ENCODE measurements at regions not wholly inside any gene's neighbourhood (a gene's known extent, or its start where the extent isn't known, plus 50 kb on each side); places are given as distances from the start of the nearest gene placed in this dataset.
"Not testable (repeated sequence)": the region's sequence is repeated elsewhere in the genome, so short reads cannot be mapped to it uniquely, and the experiment has no call there.

DNA sequence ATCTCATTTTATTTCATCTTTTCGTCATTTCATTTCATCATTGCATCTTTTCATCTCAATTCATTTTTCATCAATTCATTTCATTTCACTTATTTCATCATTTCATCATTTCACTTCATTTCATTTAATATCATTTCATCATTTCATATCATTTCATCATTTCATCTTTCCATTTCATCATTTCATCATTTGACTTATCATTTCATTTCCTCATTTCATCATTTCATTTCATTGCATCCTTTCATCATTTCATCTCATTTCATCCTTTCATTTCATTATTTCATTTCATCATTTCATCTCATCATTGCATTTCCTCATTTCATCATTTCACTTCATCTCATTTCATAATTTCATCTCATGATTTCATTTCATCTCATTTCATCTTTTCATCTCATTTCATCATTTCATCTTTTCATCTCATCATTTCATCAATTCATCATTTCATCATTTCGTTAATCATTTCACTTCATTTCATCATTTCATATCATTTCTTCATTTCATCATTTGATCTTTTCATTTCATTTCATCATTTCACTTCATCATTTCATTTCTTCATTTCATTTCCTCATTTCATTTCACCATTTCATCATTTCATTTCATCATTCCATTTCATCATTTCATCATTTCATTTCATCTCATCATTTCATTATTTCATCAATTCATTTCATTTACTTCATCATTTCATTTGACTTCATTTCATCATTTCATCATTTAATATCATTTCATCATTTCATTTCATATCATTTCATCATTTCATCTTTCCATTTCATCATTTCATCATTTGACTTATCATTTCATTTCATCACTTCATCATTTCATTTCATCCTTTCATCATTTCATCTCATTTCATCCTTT, 176.2 kb downstream of the ZNF92 start:
- intact Hi-C loops (cut with DNase I, micrococcal nuclease); CTCF ChIA-PET; H3K4me1 Mint-ChIP-seq; H3K27ac Mint-ChIP-seq; H3K4me3 Mint-ChIP-seq; H3K27me3 Mint-ChIP-seq; H3K9me3 Mint-ChIP-seq (ENCODE audit: low read depth); POLR2A ChIA-PET; DNase-seq; H3K36me3 Mint-ChIP-seq (ENCODE audit: low read depth); ATAC-seq: not testable (repeated sequence)

GRCh38 chr7:65550444-65550809, 176.8 kb downstream of the ZNF92 start:
- DNase-seq; POLR2A ChIA-PET; CTCF ChIA-PET; H3K9me3 Mint-ChIP-seq (ENCODE audit: low read depth); H3K27ac Mint-ChIP-seq; ATAC-seq; H3K4me1 Mint-ChIP-seq; H3K27me3 Mint-ChIP-seq; H3K36me3 Mint-ChIP-seq (ENCODE audit: low read depth); H3K4me3 Mint-ChIP-seq; intact Hi-C loops (cut with DNase I, micrococcal nuclease): not testable (repeated sequence)

DNA sequence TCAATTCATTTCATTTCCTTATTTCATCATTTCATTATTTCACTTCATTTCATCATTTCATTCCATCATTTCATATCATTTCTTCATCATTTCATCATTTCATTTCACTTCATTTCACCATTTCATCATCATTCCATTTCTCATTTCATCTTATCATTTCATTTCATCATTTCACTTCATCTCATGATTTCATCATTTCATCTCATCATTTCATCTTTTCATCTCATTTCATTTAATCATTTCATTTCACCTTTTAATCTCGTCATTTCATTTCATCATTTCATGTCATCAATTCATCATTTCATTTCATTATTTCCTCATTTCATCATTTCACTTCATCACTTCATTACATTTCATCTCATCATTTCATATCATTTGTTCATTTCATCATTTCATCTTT, 177.4 kb downstream of the ZNF92 start:
- H3K36me3 Mint-ChIP-seq (ENCODE audit: low read depth); H3K4me1 Mint-ChIP-seq; ATAC-seq; H3K9me3 Mint-ChIP-seq (ENCODE audit: low read depth); H3K27me3 Mint-ChIP-seq; POLR2A ChIA-PET; intact Hi-C loops (cut with DNase I, micrococcal nuclease); DNase-seq; CTCF ChIA-PET: not testable (repeated sequence)
- peak overlapping the region; percentile 68 for H3K27ac Mint-ChIP-seq
- H3K4me3 Mint-ChIP-seq: peak overlapping the region; percentile 39

GRCh38 chr7:65554553-65555476, 181.2 kb downstream of the ZNF92 start:
- CTCF ChIA-PET; H3K27me3 Mint-ChIP-seq; H3K9me3 Mint-ChIP-seq (ENCODE audit: low read depth); POLR2A ChIA-PET; intact Hi-C loops (cut with DNase I, micrococcal nuclease); H3K4me3 Mint-ChIP-seq; ATAC-seq; H3K27ac Mint-ChIP-seq; H3K4me1 Mint-ChIP-seq; H3K36me3 Mint-ChIP-seq (ENCODE audit: low read depth); DNase-seq: not testable (repeated sequence)

DNA sequence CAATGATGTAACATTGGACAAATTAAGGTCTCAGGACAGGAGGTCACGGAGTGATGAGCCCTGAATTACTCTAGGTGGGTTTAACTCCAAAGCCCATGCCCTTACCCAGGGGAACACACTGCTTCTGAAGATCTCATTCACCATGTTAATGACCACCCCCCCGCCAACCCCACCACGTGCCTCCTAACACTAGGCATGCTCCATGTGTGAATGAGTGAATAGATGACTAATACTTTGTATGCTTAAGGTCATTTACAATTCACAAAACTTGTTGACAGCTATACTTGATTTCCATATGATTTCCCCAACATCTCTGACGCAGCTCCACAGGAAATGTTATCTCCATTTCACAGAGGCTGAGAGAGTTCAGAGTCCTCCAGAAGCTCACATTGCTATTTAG, 184.9 kb downstream of the ZNF92 start:
- H3K9me3 Mint-ChIP-seq (ENCODE audit: low read depth); CTCF ChIA-PET; POLR2A ChIA-PET; H3K27ac Mint-ChIP-seq; intact Hi-C loops (cut with DNase I, micrococcal nuclease); H3K4me3 Mint-ChIP-seq; ATAC-seq; H3K4me1 Mint-ChIP-seq; H3K36me3 Mint-ChIP-seq (ENCODE audit: low read depth); H3K27me3 Mint-ChIP-seq: not testable (repeated sequence)
- DNase-seq: peak; percentile 3

DNA sequence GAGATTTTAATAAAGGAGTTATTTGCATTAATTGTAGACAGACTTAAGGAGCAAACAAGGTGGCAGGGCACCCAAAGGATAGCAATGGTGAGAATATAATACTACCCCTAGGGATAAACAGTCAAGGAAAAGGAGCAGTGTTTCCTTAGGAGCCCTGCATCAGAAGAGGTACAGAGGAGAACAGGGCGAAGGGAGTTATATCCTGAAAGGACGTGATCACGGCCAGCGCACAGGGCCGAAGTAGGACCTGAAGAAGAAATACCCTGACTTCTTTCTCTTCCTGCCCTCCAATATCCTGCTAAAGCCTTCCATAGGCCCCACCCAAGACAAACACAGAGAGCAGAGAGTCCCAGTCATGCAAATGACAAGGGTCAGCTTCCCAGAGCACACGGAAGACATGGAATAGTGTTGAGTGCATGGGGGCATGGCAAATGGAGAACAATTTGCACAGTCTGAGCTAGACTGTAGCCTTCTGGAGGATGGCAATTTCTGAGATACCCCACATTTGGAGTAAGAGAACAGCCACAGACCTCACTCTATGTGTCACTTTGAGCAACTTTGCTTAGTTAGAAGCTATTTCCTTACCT, 188.2 kb downstream of the ZNF92 start:
- POLR2A ChIA-PET; H3K9me3 Mint-ChIP-seq (ENCODE audit: low read depth); H3K27me3 Mint-ChIP-seq; ATAC-seq; H3K4me3 Mint-ChIP-seq; DNase-seq; CTCF ChIA-PET; H3K27ac Mint-ChIP-seq; H3K4me1 Mint-ChIP-seq; intact Hi-C loops (cut with DNase I, micrococcal nuclease); H3K36me3 Mint-ChIP-seq (ENCODE audit: low read depth): not testable (repeated sequence)

- H3K27me3 Mint-ChIP-seq; H3K4me3 Mint-ChIP-seq; CTCF ChIA-PET; POLR2A ChIA-PET; H3K36me3 Mint-ChIP-seq (ENCODE audit: low read depth); ATAC-seq; H3K9me3 Mint-ChIP-seq (ENCODE audit: low read depth); H3K27ac Mint-ChIP-seq; intact Hi-C loops (cut with DNase I, micrococcal nuclease); H3K4me1 Mint-ChIP-seq: not testable (repeated sequence)
- peak; percentile 7 for DNase-seq
These were observed 188.9 kb downstream of the ZNF92 start for GRCh38 chr7:65562522-65562921.

GRCh38 chr7:65563333-65563732, 189.7 kb downstream of the ZNF92 start:
- H3K27me3 Mint-ChIP-seq; ATAC-seq; H3K27ac Mint-ChIP-seq; H3K9me3 Mint-ChIP-seq (ENCODE audit: low read depth); POLR2A ChIA-PET; intact Hi-C loops (cut with DNase I, micrococcal nuclease); H3K4me1 Mint-ChIP-seq; CTCF ChIA-PET; H3K4me3 Mint-ChIP-seq; DNase-seq; H3K36me3 Mint-ChIP-seq (ENCODE audit: low read depth): not testable (repeated sequence)

GRCh38 chr7:65568226-65568625, 194.6 kb downstream of the ZNF92 start:
- H3K27ac Mint-ChIP-seq; H3K4me1 Mint-ChIP-seq; H3K36me3 Mint-ChIP-seq (ENCODE audit: low read depth); intact Hi-C loops (cut with DNase I, micrococcal nuclease); H3K4me3 Mint-ChIP-seq; H3K27me3 Mint-ChIP-seq; CTCF ChIA-PET; DNase-seq; POLR2A ChIA-PET; H3K9me3 Mint-ChIP-seq (ENCODE audit: low read depth); ATAC-seq: not testable (repeated sequence)

- H3K36me3 Mint-ChIP-seq (ENCODE audit: low read depth); CTCF ChIA-PET; POLR2A ChIA-PET; H3K27me3 Mint-ChIP-seq; H3K9me3 Mint-ChIP-seq (ENCODE audit: low read depth); H3K4me1 Mint-ChIP-seq; ATAC-seq; DNase-seq; H3K27ac Mint-ChIP-seq; H3K4me3 Mint-ChIP-seq; intact Hi-C loops (cut with DNase I, micrococcal nuclease): not testable (repeated sequence)
These were observed 197.3 kb downstream of the ZNF92 start for GRCh38 chr7:65570990-65571389.

- CTCF ChIA-PET; ATAC-seq; H3K36me3 Mint-ChIP-seq (ENCODE audit: low read depth); H3K9me3 Mint-ChIP-seq (ENCODE audit: low read depth); POLR2A ChIA-PET; H3K4me3 Mint-ChIP-seq; H3K27me3 Mint-ChIP-seq; H3K27ac Mint-ChIP-seq; H3K4me1 Mint-ChIP-seq; intact Hi-C loops (cut with DNase I, micrococcal nuclease): not testable (repeated sequence)
- DNase-seq: peak; percentile 3
These were observed 198.9 kb downstream of the ZNF92 start for GRCh38 chr7:65572581-65572980.

DNA sequence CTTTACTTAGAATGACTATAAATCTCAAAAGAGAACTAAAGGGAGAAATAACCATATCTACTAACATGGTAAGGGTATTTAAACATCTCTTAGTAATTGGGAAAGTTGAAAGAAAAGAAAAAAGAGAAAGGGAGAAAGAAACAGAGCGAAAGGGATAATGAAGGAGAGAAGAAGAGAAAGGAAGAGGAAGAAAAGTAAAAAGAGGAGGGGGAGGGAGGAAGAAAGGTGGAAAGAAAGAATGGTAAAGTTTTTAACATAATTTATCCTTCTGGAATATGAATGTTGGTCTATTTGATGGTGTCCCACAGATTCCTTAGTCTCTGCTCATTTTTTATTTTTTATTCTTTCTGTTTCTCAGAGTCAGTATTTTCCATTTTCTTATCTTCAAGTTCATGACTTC, 202.7 kb downstream of the ZNF92 start:
- CTCF ChIA-PET; H3K27ac Mint-ChIP-seq; intact Hi-C loops (cut with DNase I, micrococcal nuclease); H3K9me3 Mint-ChIP-seq (ENCODE audit: low read depth); H3K4me1 Mint-ChIP-seq; H3K36me3 Mint-ChIP-seq (ENCODE audit: low read depth); DNase-seq; H3K4me3 Mint-ChIP-seq; POLR2A ChIA-PET; H3K27me3 Mint-ChIP-seq; ATAC-seq: not testable (repeated sequence)
